Hematopoietic multipotent progenitor cell treated with erythropoietin and hydrocortisone succinate and interleukin-3 and kit ligand, for 6 days (in vitro differentiated cells): ENCODE measurements at regions not wholly inside any gene's neighbourhood (a gene's known extent, or its start where the extent isn't known, plus 50 kb on each side); places are given as distances from the start of the nearest gene placed in this dataset.
A peak's percentile ranks its signal among the peaks of the same experiment; 100 is the strongest.
"Not testable (repeated sequence)": the region's sequence is repeated elsewhere in the genome, so short reads cannot be mapped to it uniquely, and the experiment has no call there.

Source experiments
- DNase-seq: peaks from one replicate; pipeline ENCODE4 v3.0.0-alpha.2; 2015

- DNase-seq = no peak
Observed at GRCh38 chr2:101609433-101609832, 88.1 kb upstream of the MAP4K4 start.

- no peak for DNase-seq
Observed at GRCh38 chr2:101608408-101609310, 88.8 kb upstream of the MAP4K4 start.

GRCh38 chr2:101597347-101597944, 100.1 kb upstream of the MAP4K4 start:
- no peak for DNase-seq

GRCh38 chr2:101596333-101596732, 101.2 kb upstream of the MAP4K4 start:
- DNase-seq = no peak

GRCh38 chr2:101587251-101587650, 110.3 kb upstream of the MAP4K4 start:
- no peak for DNase-seq

GRCh38 chr2:101583861-101584260, 108.9 kb upstream of the RFX8 start:
- DNase-seq = no peak

- DNase-seq = no peak
Observed at GRCh38 chr2:101581675-101582299, 106.9 kb upstream of the RFX8 start.

GRCh38 chr2:101580528-101580927, 105.6 kb upstream of the RFX8 start:
- DNase-seq = no peak

- DNase-seq = no peak
Observed at GRCh38 chr2:101578671-101579070, 103.8 kb upstream of the RFX8 start.

GRCh38 chr2:101578135-101578534, 103.2 kb upstream of the RFX8 start:
- not testable (repeated sequence) for DNase-seq

GRCh38 chr2:101577173-101577572, 102.3 kb upstream of the RFX8 start:
- DNase-seq = no peak

GRCh38 chr2:101574622-101575021, 99.7 kb upstream of the RFX8 start:
- no peak for DNase-seq

- no peak for DNase-seq
Observed at GRCh38 chr2:101571951-101572350, 97.0 kb upstream of the RFX8 start.

GRCh38 chr2:101569886-101570520, 95.1 kb upstream of the RFX8 start:
- no peak for DNase-seq

- no peak for DNase-seq
Observed at GRCh38 chr2:101568969-101569368, 94.1 kb upstream of the RFX8 start.

- no peak for DNase-seq
Observed at GRCh38 chr2:101566632-101567228, 91.8 kb upstream of the RFX8 start.

GRCh38 chr2:101563849-101564248, 88.9 kb upstream of the RFX8 start:
- DNase-seq = no peak

- DNase-seq = peak; percentile 56
Observed at GRCh38 chr2:101560780-101561315, 85.9 kb upstream of the RFX8 start.

- DNase-seq = no peak
Observed at GRCh38 chr2:101559551-101559950, 84.6 kb upstream of the RFX8 start.

GRCh38 chr2:101558740-101559525, 84.0 kb upstream of the RFX8 start:
- no peak for DNase-seq

GRCh38 chr2:101556033-101556459, 81.1 kb upstream of the RFX8 start:
- DNase-seq = no peak
